ENCODE measurements at regions not wholly inside any gene's neighbourhood (a gene's known extent, or its start where the extent isn't known, plus 50 kb on each side); places are given as distances from the start of the nearest gene placed in this dataset.

GRCh38 chr6:21840428-21840827, 246.9 kb downstream of the SOX4 start:
- TF ChIP-seq, protein P1, sequence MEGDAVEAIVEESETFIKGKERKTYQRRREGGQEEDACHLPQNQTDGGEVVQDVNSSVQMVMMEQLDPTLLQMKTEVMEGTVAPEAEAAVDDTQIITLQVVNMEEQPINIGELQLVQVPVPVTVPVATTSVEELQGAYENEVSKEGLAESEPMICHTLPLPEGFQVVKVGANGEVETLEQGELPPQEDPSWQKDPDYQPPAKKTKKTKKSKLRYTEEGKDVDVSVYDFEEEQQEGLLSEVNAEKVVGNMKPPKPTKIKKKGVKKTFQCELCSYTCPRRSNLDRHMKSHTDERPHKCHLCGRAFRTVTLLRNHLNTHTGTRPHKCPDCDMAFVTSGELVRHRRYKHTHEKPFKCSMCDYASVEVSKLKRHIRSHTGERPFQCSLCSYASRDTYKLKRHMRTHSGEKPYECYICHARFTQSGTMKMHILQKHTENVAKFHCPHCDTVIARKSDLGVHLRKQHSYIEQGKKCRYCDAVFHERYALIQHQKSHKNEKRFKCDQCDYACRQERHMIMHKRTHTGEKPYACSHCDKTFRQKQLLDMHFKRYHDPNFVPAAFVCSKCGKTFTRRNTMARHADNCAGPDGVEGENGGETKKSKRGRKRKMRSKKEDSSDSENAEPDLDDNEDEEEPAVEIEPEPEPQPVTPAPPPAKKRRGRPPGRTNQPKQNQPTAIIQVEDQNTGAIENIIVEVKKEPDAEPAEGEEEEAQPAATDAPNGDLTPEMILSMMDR (IDR thresholded peaks at IDR 0.05; ENCODE audit: low read length) = no peak
- TF ChIP-seq EZH2phosphoT487 (IDR thresholded peaks at IDR 0.05; ENCODE audit: low read length) = no peak
- TF ChIP-seq EZH2 (optimal IDR thresholded peaks at IDR 0.05; ENCODE audit: low read depth, low read length) = no peak

Data from MM.1S (cell line).